ENCODE measurements at regions not wholly inside any gene's neighbourhood (a gene's known extent, or its start where the extent isn't known, plus 50 kb on each side); places are given as distances from the start of the nearest gene placed in this dataset.

- DNase-seq (ENCODE audit: insufficient read length, low spot score) (no peak), FAIRE-seq (no peak)
- no peak for TF ChIP-seq SPI1 (IDR thresholded peaks at IDR 0.05; ENCODE audit: low read depth, low read length)
- no peak for TF ChIP-seq POLR2A (IDR thresholded peaks at IDR 0.05; ENCODE audit: low read depth, low read length)
- no peak for TF ChIP-seq PAX5 (IDR thresholded peaks at IDR 0.05; ENCODE audit: insufficient read depth, low read length, severe bottlenecking)
- TF ChIP-seq POLR2AphosphoS5 (IDR thresholded peaks at IDR 0.05; ENCODE audit: low read depth, low read length) = no peak
- no peak for TF ChIP-seq POU2F2 (IDR thresholded peaks at IDR 0.05; ENCODE audit: low read depth, low read length)
- no peak for TF ChIP-seq TAF1 (IDR thresholded peaks at IDR 0.05; ENCODE audit: low read depth, low read length)
Observed at GRCh38 chrX:10944136-10944885, 166.8 kb upstream of the HCCS start.

DNA sequence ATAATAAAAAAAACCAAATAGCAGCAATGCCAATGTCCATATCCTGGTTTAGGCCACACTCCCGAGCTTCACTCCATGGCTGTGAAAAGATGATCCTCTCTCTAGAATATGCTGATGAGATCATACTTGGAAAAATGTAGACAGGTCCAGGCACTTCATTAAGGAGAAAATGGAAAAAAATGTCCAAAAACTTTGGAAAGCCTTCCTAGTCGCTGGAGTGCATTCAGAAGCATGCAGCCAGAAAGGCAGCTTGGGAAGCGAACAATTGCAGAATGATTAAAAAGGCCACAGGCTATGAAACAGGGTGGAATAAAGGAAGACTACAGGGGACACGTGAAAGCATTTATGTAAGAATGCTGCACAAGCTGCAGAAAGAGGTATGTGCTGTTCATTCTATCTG is 165.6 kb upstream of the HCCS start:
- FAIRE-seq (no peak), DNase-seq (ENCODE audit: insufficient read length, low spot score) (no peak)

GRCh38 chrX:10949541-10949940 is 161.6 kb upstream of the HCCS start:
- FAIRE-seq = no peak
- no peak for DNase-seq (ENCODE audit: insufficient read length, low spot score)
- no peak for TF ChIP-seq PAX5 (IDR thresholded peaks at IDR 0.05; ENCODE audit: insufficient read depth, low read length, severe bottlenecking)
- no peak for TF ChIP-seq POLR2AphosphoS5 (IDR thresholded peaks at IDR 0.05; ENCODE audit: low read depth, low read length)
- no peak for TF ChIP-seq POLR2A (IDR thresholded peaks at IDR 0.05; ENCODE audit: low read depth, low read length)
- no peak for TF ChIP-seq TAF1 (IDR thresholded peaks at IDR 0.05; ENCODE audit: low read depth, low read length)
- TF ChIP-seq POU2F2 (IDR thresholded peaks at IDR 0.05; ENCODE audit: low read depth, low read length) = no peak
- TF ChIP-seq SPI1 (IDR thresholded peaks at IDR 0.05; ENCODE audit: low read depth, low read length) = no peak

More for the DNA sequence above, 165.6 kb upstream of the HCCS start:
- TF ChIP-seq SPI1 (IDR thresholded peaks at IDR 0.05; ENCODE audit: low read depth, low read length) (no peak), PAX5 (IDR thresholded peaks at IDR 0.05; ENCODE audit: insufficient read depth, low read length, severe bottlenecking) (no peak), POLR2AphosphoS5 (IDR thresholded peaks at IDR 0.05; ENCODE audit: low read depth, low read length) (no peak), POU2F2 (IDR thresholded peaks at IDR 0.05; ENCODE audit: low read depth, low read length) (no peak), POLR2A (IDR thresholded peaks at IDR 0.05; ENCODE audit: low read depth, low read length) (no peak), TAF1 (IDR thresholded peaks at IDR 0.05; ENCODE audit: low read depth, low read length) (no peak)

GRCh38 chrX:10952619-10953018 is 158.5 kb upstream of the HCCS start:
- TF ChIP-seq PAX5 (IDR thresholded peaks at IDR 0.05; ENCODE audit: insufficient read depth, low read length, severe bottlenecking) = no peak
- no peak for TF ChIP-seq POU2F2 (IDR thresholded peaks at IDR 0.05; ENCODE audit: low read depth, low read length)
- TF ChIP-seq POLR2AphosphoS5 (IDR thresholded peaks at IDR 0.05; ENCODE audit: low read depth, low read length) = no peak
- no peak for TF ChIP-seq TAF1 (IDR thresholded peaks at IDR 0.05; ENCODE audit: low read depth, low read length)
- TF ChIP-seq POLR2A (IDR thresholded peaks at IDR 0.05; ENCODE audit: low read depth, low read length) = no peak
- TF ChIP-seq SPI1 (IDR thresholded peaks at IDR 0.05; ENCODE audit: low read depth, low read length) = no peak
- DNase-seq (ENCODE audit: insufficient read length, low spot score) (no peak), FAIRE-seq (no peak)

GRCh38 chrX:10965174-10965798 is 145.8 kb upstream of the HCCS start:
- DNase-seq (ENCODE audit: insufficient read length, low spot score) (no peak), FAIRE-seq (no peak)
- TF ChIP-seq SPI1 (IDR thresholded peaks at IDR 0.05; ENCODE audit: low read depth, low read length) (no peak), PAX5 (IDR thresholded peaks at IDR 0.05; ENCODE audit: insufficient read depth, low read length, severe bottlenecking) (no peak), POLR2A (IDR thresholded peaks at IDR 0.05; ENCODE audit: low read depth, low read length) (no peak), TAF1 (IDR thresholded peaks at IDR 0.05; ENCODE audit: low read depth, low read length) (no peak), POU2F2 (IDR thresholded peaks at IDR 0.05; ENCODE audit: low read depth, low read length) (no peak)

DNA sequence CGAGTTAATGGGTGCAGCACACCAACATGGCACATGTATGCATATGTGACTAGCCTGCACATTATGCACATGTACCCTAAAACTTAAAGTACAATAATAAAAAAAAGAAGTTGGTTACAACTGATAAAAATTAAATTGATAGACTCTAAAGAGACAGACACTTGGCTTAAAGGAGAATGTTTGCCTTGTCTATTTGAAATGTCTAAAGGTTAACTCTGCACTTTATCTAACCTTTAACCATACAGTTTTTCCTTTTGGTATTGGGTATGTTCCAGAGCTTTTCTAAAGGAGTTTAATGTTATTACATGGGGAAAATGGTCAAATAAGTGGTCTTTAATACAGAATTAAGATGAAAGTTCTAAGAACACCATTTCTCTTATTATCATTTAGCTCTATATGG is 145.1 kb upstream of the HCCS start:
- no peak for DNase-seq (ENCODE audit: insufficient read length, low spot score)
- no peak for TF ChIP-seq POLR2AphosphoS5 (IDR thresholded peaks at IDR 0.05; ENCODE audit: low read depth, low read length)
- no peak for TF ChIP-seq PAX5 (IDR thresholded peaks at IDR 0.05; ENCODE audit: insufficient read depth, low read length, severe bottlenecking)
- TF ChIP-seq POLR2A (IDR thresholded peaks at IDR 0.05; ENCODE audit: low read depth, low read length) = no peak
- no peak for FAIRE-seq

DNA sequence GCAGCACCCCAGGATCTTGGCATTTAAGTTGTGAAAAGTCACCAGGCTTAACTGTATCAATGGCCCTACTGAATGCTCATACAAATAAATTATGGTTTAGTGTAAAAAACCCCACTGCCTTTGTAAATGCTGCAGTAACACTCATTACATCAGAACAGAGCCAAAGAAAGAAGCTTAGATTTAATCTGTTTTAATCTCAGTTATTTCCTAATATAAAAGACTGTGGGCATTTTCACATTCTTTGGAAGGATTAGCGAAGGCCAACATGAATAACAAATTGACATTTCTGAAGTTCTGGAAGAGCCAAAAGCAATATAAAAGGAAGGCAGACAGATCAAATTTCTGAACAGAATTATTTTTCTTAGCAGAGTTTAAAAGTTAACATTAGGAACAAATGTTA is 140.0 kb upstream of the HCCS start:
- FAIRE-seq = no peak
- TF ChIP-seq POLR2A (IDR thresholded peaks at IDR 0.05; ENCODE audit: low read depth, low read length) (no peak), TAF1 (IDR thresholded peaks at IDR 0.05; ENCODE audit: low read depth, low read length) (no peak)
- DNase-seq (ENCODE audit: insufficient read length, low spot score) = no peak

DNA sequence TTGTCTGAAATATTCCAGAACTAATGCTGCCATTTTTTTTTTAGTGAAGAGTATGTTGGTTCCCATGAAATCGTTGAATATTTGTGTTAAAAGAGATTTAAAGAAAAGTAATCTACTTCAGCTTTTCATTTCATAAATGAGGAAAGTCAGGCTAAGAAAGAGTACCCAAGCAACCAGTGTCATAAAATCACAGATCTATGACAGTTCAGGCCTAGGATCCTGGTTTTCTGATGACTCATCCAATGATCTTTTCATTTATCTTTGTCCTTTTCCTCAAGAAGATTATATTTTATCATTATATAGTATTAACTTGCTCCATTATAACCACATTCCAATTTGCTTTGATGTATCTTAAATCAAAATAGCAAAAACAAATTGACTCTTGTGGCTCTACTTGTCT is 139.4 kb upstream of the HCCS start:
- no peak for TF ChIP-seq POU2F2 (IDR thresholded peaks at IDR 0.05; ENCODE audit: low read depth, low read length)
- no peak for TF ChIP-seq TAF1 (IDR thresholded peaks at IDR 0.05; ENCODE audit: low read depth, low read length)
- no peak for TF ChIP-seq PAX5 (IDR thresholded peaks at IDR 0.05; ENCODE audit: insufficient read depth, low read length, severe bottlenecking)
- no peak for TF ChIP-seq SPI1 (IDR thresholded peaks at IDR 0.05; ENCODE audit: low read depth, low read length)
- no peak for TF ChIP-seq POLR2A (IDR thresholded peaks at IDR 0.05; ENCODE audit: low read depth, low read length)
- no peak for TF ChIP-seq POLR2AphosphoS5 (IDR thresholded peaks at IDR 0.05; ENCODE audit: low read depth, low read length)
- DNase-seq (ENCODE audit: insufficient read length, low spot score) = no peak
- FAIRE-seq = no peak

DNA sequence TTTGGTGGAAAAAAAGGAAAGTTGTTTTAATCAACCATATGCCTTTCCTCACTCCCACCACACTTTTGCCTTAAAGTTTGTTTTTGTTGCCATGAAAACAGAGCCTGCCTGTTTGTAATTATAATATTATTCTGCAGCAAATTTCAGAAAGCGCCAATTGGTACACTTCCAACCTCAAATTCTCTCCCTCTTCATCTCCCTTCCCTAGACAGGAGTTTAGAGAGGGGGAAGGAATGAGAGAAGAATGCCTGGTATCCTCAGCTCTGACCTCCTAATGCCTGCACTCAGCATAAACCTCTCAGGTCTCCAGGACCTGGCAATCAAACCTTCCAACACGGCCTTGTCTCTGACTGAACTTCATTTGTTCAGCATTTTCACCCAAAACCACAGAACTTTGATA is 138.4 kb upstream of the HCCS start:
- no peak for FAIRE-seq
- TF ChIP-seq TAF1 (IDR thresholded peaks at IDR 0.05; ENCODE audit: low read depth, low read length) = no peak
- TF ChIP-seq SPI1 (IDR thresholded peaks at IDR 0.05; ENCODE audit: low read depth, low read length) = no peak
- no peak for TF ChIP-seq PAX5 (IDR thresholded peaks at IDR 0.05; ENCODE audit: insufficient read depth, low read length, severe bottlenecking)
- no peak for TF ChIP-seq POLR2A (IDR thresholded peaks at IDR 0.05; ENCODE audit: low read depth, low read length)
- no peak for TF ChIP-seq POLR2AphosphoS5 (IDR thresholded peaks at IDR 0.05; ENCODE audit: low read depth, low read length)
- no peak for TF ChIP-seq POU2F2 (IDR thresholded peaks at IDR 0.05; ENCODE audit: low read depth, low read length)
- DNase-seq (ENCODE audit: insufficient read length, low spot score) = no peak

DNA sequence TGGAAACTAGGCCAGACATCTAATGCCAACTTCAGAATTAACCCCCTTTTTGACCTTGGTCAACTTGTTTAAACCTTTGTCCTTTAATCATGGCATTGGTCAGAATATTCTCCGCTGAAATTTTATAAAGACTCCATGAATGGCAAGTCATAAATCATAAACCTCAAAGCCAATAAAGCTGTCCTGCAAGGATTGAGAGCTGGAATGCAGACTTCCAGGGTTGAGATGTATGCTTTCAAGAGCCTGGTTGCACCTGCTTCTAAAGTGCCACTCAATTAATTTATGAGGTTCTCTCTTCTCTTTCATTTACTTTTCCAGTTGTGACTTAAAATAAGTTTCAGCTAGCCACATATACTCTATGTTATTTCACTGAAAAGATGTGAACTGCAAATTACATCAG is 136.2 kb upstream of the HCCS start:
- TF ChIP-seq SPI1 (IDR thresholded peaks at IDR 0.05; ENCODE audit: low read depth, low read length) = no peak
- TF ChIP-seq POLR2AphosphoS5 (IDR thresholded peaks at IDR 0.05; ENCODE audit: low read depth, low read length) = no peak
- TF ChIP-seq TAF1 (IDR thresholded peaks at IDR 0.05; ENCODE audit: low read depth, low read length) = no peak
- no peak for TF ChIP-seq POU2F2 (IDR thresholded peaks at IDR 0.05; ENCODE audit: low read depth, low read length)
- TF ChIP-seq POLR2A (IDR thresholded peaks at IDR 0.05; ENCODE audit: low read depth, low read length) = no peak
- no peak for TF ChIP-seq PAX5 (IDR thresholded peaks at IDR 0.05; ENCODE audit: insufficient read depth, low read length, severe bottlenecking)
- no peak for FAIRE-seq
- no peak for DNase-seq (ENCODE audit: insufficient read length, low spot score)
